GM06990 (cell line): ENCODE measurements at regions not wholly inside any gene's neighbourhood (a gene's known extent, or its start where the extent isn't known, plus 50 kb on each side); places are given as distances from the start of the nearest gene placed in this dataset.

ENCODE experiments used
- DNase-seq: peaks from one replicate; pipeline ENCODE4 v3.0.0-alpha.2; 2011; ENCODE audit not compliant: insufficient read length; ENCODE audit errors: extremely low read depth
- H3K27me3 ChIP-seq: replicated peaks from 2 replicates; pipeline ENCODE4 v1.6.0; 2011; ENCODE audit warnings: low read length; ENCODE audit not compliant: control insufficient read depth, insufficient read depth
- H3K36me3 ChIP-seq: 2 replicates; pipeline ENCODE4 v1.5.1; 2011; ENCODE audit warnings: low read length; ENCODE audit not compliant: control insufficient read depth, insufficient read depth
- H3K4me3 ChIP-seq: replicated peaks from 2 replicates; pipeline ENCODE4 v1.5.1; 2011; ENCODE audit warnings: low read depth, mild to moderate bottlenecking, control low read depth, low read length
- TF ChIP-seq, protein P1 (sequence below): IDR thresholded peaks from 2 replicates; pipeline ENCODE4 v1.5.1; 2011; ENCODE audit warnings: low read length, control low read depth, mild to moderate bottlenecking, inconsistent platforms; ENCODE audit not compliant: insufficient read depth, poor library complexity, severe bottlenecking

DNA sequence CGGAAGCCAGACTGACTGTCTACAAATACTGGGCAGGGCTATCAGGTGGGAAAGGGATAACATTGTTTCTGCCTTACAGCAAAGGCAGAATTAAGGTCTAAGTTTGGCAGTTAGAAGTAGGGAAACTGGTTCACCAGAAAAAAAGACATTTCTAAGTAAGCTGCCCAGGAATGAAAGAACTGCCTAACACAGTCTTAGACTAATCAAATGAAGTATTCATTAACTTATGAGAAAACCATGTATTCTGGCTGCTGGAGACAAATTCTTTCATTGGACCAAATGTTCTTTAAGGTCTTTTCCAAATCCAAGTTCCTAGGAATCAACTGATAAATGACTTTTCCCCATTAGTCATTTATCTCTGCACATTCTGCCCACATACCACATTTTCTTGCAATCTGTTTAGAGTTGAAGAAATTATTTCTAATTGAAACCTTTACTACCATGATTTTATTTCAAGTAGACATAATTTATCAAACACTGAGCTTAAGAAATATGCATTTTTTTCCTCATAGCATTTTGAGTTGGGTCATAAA lies 120.3 kb upstream of the OGFRL1 start:
- Histone ChIP-seq H3K27me3 (no peaks in the 10 kb centered on the region), H3K36me3 (no peaks in the 10 kb centered on the region), H3K4me3 (no peak overlapping the region)
- no peak for DNase-seq
- TF ChIP-seq, protein P1, sequence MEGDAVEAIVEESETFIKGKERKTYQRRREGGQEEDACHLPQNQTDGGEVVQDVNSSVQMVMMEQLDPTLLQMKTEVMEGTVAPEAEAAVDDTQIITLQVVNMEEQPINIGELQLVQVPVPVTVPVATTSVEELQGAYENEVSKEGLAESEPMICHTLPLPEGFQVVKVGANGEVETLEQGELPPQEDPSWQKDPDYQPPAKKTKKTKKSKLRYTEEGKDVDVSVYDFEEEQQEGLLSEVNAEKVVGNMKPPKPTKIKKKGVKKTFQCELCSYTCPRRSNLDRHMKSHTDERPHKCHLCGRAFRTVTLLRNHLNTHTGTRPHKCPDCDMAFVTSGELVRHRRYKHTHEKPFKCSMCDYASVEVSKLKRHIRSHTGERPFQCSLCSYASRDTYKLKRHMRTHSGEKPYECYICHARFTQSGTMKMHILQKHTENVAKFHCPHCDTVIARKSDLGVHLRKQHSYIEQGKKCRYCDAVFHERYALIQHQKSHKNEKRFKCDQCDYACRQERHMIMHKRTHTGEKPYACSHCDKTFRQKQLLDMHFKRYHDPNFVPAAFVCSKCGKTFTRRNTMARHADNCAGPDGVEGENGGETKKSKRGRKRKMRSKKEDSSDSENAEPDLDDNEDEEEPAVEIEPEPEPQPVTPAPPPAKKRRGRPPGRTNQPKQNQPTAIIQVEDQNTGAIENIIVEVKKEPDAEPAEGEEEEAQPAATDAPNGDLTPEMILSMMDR = no peak

DNA sequence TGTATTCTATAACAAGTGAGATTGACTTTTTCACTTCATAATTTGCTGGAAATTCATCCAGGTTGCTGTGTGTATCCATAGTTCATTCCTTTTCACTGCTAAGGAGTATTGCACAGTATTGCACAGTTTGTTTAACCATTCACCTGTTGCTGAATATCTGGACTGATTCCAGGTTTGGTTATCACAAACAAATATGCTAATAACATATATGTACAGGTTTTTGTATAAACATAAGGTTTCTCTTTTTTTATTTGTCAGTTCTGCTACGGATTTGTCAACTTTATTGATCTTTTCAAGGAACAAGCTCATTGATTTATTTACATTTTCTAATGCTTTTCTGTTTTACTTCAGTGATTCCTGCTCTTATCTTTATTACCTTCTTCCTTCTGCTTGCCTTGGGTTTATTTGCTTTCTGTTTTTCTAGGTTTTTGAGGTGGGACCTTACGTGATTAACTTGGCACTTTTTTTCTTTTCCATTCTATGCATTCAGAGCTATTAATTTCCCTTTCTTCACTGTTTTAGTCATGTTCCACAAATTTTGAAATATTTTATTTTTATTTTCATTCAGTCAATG lies 117.0 kb upstream of the OGFRL1 start:
- no peak for DNase-seq
- TF ChIP-seq, protein P1 = no peak
- Histone ChIP-seq H3K27me3 (no peaks in the 10 kb centered on the region), H3K36me3 (no peaks in the 10 kb centered on the region), H3K4me3 (no peak overlapping the region)

DNA sequence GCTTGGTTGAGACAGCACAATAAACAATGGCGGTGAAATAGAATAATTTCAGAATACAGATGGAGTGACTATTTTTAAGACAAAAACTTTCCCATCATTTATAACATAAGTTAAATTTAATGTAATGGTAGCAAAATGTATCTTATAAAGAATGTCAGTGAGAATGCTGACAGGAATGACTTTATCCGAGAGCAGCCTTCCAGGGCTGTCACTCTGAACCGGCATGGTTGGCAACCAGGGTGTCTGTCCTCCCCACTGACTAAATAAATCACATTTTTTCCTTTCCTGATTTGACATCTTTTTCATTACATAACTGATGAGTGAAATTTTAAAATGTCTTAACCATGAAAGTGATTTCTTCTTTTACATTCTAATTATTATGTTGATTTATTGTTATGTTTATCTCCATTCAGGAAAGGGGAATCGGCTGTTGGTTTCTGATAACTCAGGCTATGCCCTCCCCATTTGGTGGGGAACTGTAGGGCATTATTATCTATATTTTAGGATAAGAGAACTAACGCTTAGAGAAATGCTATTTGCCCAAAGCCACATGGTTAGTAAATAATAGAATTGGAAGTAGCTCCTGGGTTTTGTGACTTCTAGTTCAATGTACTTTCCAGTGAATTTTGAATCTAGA lies 109.2 kb upstream of the OGFRL1 start:
- Histone ChIP-seq H3K36me3 (no peaks in the 10 kb centered on the region), H3K27me3 (no peaks in the 10 kb centered on the region), H3K4me3 (no peak overlapping the region)
- TF ChIP-seq, protein P1 = no peak
- no peak for DNase-seq

DNA sequence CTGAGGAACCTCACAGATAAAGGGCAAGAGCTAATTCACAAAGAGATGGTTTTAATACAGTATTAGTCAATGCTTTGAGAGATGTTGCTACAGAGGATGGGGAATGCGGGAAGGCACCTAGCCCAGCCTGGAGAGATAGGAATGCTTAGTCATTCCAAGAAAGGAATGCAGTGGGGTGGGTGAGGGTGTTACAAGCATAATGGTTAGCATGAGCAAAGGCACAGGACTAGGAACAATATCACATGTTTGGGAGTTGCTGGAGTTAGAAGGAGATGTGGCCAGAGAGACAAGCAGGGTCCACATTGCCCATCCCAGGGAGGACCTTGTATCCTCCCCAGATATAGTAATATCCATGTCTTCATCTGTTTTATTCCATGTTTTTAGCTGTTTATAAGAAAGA lies 107.0 kb upstream of the OGFRL1 start:
- H3K27me3 ChIP-seq = no peaks in the 10 kb centered on the region
- TF ChIP-seq, protein P1 = no peak
- no peak for DNase-seq
- H3K36me3 ChIP-seq = no peaks in the 10 kb centered on the region
- no peak overlapping the region for H3K4me3 ChIP-seq

DNA sequence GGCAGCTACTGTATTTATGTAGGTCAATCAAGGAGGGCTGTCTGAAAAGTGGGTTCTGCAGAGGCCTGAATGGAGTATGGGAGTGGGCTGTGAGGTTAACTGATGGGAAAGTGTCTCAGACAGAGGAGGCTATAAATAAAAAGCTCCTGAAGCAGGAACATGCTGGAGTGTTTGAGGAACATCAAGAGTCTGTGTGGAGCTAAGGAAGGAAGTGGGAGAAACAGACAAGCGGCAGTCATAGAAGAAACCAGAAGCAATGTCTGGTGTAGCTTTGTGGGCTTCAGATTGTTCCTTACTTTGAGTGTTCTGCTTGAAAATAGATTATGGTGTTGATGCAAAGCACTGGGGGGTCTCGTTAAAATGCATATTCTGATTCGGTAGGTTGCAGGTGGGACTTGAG lies 101.5 kb upstream of the OGFRL1 start:
- Histone ChIP-seq H3K27me3 (no peaks in the 10 kb centered on the region), H3K36me3 (no peaks in the 10 kb centered on the region), H3K4me3 (no peak overlapping the region)
- no peak for DNase-seq
- TF ChIP-seq, protein P1 = no peak
